ENCODE measurements at regions not wholly inside any gene's neighbourhood (a gene's known extent, or its start where the extent isn't known, plus 50 kb on each side); places are given as distances from the start of the nearest gene placed in this dataset.

DNA sequence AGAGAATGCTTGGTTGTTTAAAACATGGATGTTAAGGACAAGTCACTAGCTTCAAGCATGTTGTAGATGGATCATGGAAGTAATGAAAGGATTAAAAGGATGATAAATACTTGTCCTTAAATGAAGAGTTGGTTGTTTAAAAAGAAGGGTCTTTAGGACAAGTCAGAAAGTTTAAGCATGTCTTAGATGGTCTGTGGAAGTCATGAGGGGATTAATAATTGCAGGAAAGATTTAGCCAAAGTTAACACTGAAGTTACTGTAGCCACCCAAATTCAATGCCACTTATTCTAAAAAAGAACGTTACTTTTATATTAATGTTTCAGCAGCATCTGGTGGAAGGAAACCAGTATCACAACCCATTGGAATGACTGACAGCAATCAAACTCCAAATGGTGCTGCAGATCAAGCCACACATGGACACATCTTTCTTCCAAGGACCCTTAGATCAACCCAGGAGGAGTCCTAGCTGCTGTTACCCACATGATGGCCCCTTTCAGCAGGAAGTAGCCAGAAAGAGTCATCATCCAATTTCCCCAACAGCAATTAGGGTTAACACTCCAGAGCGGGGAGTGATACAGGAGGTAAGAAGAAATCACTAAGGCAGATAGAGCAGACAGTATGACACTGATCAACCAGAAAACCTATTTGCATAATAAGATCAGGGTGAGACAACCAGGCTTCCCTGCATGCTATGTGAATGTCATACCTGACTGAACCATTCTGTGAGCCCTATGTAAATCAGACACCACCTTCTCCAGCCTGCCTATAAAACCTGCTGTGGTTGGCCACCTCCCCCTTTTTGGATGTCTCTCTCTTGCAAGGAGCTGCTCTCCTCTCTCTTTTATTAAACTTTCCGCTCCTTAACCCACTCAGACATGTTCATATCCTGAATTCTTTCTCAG, 88.4 kb upstream of the GNAZ start:
- TF ChIP-seq, protein P1, sequence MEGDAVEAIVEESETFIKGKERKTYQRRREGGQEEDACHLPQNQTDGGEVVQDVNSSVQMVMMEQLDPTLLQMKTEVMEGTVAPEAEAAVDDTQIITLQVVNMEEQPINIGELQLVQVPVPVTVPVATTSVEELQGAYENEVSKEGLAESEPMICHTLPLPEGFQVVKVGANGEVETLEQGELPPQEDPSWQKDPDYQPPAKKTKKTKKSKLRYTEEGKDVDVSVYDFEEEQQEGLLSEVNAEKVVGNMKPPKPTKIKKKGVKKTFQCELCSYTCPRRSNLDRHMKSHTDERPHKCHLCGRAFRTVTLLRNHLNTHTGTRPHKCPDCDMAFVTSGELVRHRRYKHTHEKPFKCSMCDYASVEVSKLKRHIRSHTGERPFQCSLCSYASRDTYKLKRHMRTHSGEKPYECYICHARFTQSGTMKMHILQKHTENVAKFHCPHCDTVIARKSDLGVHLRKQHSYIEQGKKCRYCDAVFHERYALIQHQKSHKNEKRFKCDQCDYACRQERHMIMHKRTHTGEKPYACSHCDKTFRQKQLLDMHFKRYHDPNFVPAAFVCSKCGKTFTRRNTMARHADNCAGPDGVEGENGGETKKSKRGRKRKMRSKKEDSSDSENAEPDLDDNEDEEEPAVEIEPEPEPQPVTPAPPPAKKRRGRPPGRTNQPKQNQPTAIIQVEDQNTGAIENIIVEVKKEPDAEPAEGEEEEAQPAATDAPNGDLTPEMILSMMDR (IDR thresholded peaks at IDR 0.05; ENCODE audit: extremely low read depth, low read depth, low read length), result no peak
- no peak for DNase-seq (ENCODE audit: insufficient read length, low spot score, missing footprints)
- no peaks in the 10 kb centered on the region for H3K79me2 ChIP-seq (ENCODE audit: insufficient read depth, low read length)

DNA sequence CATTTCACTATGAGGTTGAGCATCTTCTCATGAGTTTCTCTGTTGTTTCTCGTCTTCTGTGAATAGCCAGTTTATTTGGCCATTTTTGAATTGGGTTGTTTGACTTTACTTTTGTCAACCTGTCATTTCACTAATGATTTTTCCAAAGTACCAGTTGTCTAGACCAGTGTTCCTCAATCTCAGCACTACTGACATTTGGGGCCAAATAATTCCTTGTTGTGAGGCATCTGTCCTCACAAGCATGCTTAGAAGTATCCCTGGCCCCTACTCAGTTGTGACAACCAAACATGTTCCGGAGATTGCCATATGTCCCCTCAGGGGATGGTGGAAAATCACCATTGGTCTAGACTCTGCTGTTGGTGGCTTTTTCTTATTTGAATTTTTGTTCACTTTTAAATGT, 87.7 kb upstream of the GNAZ start:
- no peak for DNase-seq (ENCODE audit: insufficient read length, low spot score, missing footprints)
- TF ChIP-seq, protein P1 (IDR thresholded peaks at IDR 0.05; ENCODE audit: extremely low read depth, low read depth, low read length), result no peak
- Histone ChIP-seq H3K4me1 (ENCODE audit: insufficient read depth, low read length) (no peaks in the 10 kb centered on the region), H3K4me3 (ENCODE audit: insufficient read depth, low read length) (no peak overlapping the region), H3K9me3 (ENCODE audit: low read depth, low read length) (no peaks in the 10 kb centered on the region), H3K36me3 (ENCODE audit: insufficient read depth, low read length) (no peaks in the 10 kb centered on the region), H2AFZ (ENCODE audit: low read length) (no peak overlapping the region), H4K20me1 (ENCODE audit: insufficient read depth, low read length) (no peaks in the 10 kb centered on the region), H3K27me3 (ENCODE audit: insufficient read depth, low read length) (no peaks in the 10 kb centered on the region), H3K27ac (ENCODE audit: low read depth, low read length) (no peak overlapping the region), H3K4me2 (ENCODE audit: insufficient read depth, low read length) (no peak overlapping the region), H3K79me2 (ENCODE audit: insufficient read depth, low read length) (no peaks in the 10 kb centered on the region)

More for the DNA sequence above, 88.4 kb upstream of the GNAZ start:
- Histone ChIP-seq H3K4me2 (ENCODE audit: insufficient read depth, low read length) (no peak overlapping the region), H3K36me3 (ENCODE audit: insufficient read depth, low read length) (no peaks in the 10 kb centered on the region), H3K4me1 (ENCODE audit: insufficient read depth, low read length) (no peaks in the 10 kb centered on the region), H3K27me3 (ENCODE audit: insufficient read depth, low read length) (no peaks in the 10 kb centered on the region), H4K20me1 (ENCODE audit: insufficient read depth, low read length) (no peaks in the 10 kb centered on the region), H3K4me3 (ENCODE audit: insufficient read depth, low read length) (no peak overlapping the region), H3K27ac (ENCODE audit: low read depth, low read length) (no peak overlapping the region), H2AFZ (ENCODE audit: low read length) (no peak overlapping the region), H3K9me3 (ENCODE audit: low read depth, low read length) (no peaks in the 10 kb centered on the region)

DNA sequence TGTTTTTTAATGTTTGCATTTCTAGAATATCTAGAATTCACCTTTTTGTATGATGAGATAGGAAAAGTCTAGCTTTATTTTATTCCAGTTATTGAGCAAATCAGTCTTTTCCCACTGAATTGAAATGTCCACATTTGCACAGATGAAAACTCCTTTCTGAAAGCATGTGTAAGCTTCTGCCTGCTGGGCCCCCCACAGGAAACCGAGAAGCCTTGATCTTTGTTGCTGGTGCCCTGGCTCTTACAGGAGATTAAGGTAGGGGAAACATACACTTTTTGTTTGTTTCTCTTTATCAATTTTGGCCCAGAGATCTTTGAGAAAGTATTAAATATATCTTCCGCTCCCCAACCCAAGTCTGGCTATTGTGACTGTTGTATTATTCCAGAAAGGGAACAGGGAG, 87.2 kb upstream of the GNAZ start:
- Histone ChIP-seq H3K9me3 (ENCODE audit: low read depth, low read length) (no peaks in the 10 kb centered on the region), H3K4me1 (ENCODE audit: insufficient read depth, low read length) (no peaks in the 10 kb centered on the region), H3K36me3 (ENCODE audit: insufficient read depth, low read length) (no peaks in the 10 kb centered on the region), H3K4me3 (ENCODE audit: insufficient read depth, low read length) (no peak overlapping the region), H3K27ac (ENCODE audit: low read depth, low read length) (no peak overlapping the region), H4K20me1 (ENCODE audit: insufficient read depth, low read length) (no peaks in the 10 kb centered on the region), H3K27me3 (ENCODE audit: insufficient read depth, low read length) (no peaks in the 10 kb centered on the region), H3K79me2 (ENCODE audit: insufficient read depth, low read length) (no peaks in the 10 kb centered on the region), H3K4me2 (ENCODE audit: insufficient read depth, low read length) (no peak overlapping the region), H2AFZ (ENCODE audit: low read length) (no peak overlapping the region)
- DNase-seq (ENCODE audit: insufficient read length, low spot score, missing footprints), result no peak
- TF ChIP-seq, protein P1 (IDR thresholded peaks at IDR 0.05; ENCODE audit: extremely low read depth, low read depth, low read length), result no peak

DNA sequence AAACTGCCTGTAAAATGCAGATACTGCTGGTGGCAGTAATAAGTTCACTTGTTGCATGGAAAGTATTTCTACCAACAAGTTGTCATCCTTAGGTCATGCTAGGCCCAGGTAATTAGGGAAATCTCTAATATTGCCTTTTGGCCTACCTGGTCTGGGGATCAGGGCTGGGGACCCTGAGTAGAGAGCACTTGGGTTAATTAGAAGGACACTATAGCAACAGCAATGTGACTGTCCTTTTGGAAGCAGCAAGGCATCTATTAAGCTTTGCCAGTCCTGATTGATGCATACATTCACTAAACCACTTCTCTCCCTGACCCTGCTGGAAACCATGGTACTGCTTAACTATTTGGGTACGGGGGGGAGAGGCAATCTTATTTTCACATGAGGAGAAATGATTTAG, 86.5 kb upstream of the GNAZ start:
- Histone ChIP-seq H4K20me1 (ENCODE audit: insufficient read depth, low read length) (no peaks in the 10 kb centered on the region), H3K4me3 (ENCODE audit: insufficient read depth, low read length) (no peak overlapping the region), H3K27ac (ENCODE audit: low read depth, low read length) (no peak overlapping the region), H3K4me2 (ENCODE audit: insufficient read depth, low read length) (no peak overlapping the region), H2AFZ (ENCODE audit: low read length) (no peak overlapping the region), H3K9me3 (ENCODE audit: low read depth, low read length) (no peaks in the 10 kb centered on the region), H3K27me3 (ENCODE audit: insufficient read depth, low read length) (no peaks in the 10 kb centered on the region), H3K4me1 (ENCODE audit: insufficient read depth, low read length) (no peaks in the 10 kb centered on the region), H3K36me3 (ENCODE audit: insufficient read depth, low read length) (no peaks in the 10 kb centered on the region), H3K79me2 (ENCODE audit: insufficient read depth, low read length) (no peaks in the 10 kb centered on the region)
- DNase-seq (ENCODE audit: insufficient read length, low spot score, missing footprints), result no peak
- TF ChIP-seq, protein P1 (IDR thresholded peaks at IDR 0.05; ENCODE audit: extremely low read depth, low read depth, low read length), result no peak

Measured in osteoblast (primary cell).